NOMO-1 treated with DMSO at 0.1 percent for 48 hours (cell line): ENCODE measurements at regions not wholly inside any gene's neighbourhood (a gene's known extent, or its start where the extent isn't known, plus 50 kb on each side); places are given as distances from the start of the nearest gene placed in this dataset.
A peak's percentile ranks its signal among the peaks of the same experiment; 100 is the strongest.

Experiments
- DNase-seq: peaks from one replicate; lab custom pipeline; 2025; ENCODE audit not compliant: unreplicated experiment; lab: John Stamatoyannopoulos, UW

GRCh38 chr12:107339932-107340331, 246.6 kb upstream of the CRY1 start:
- no peak for DNase-seq

- DNase-seq = no peak
Observed at GRCh38 chr12:107340898-107341297, 247.5 kb upstream of the CRY1 start.

- DNase-seq = no peak
Observed at GRCh38 chr12:107344035-107344808, 250.9 kb upstream of the CRY1 start.

- DNase-seq = no peak
Observed at GRCh38 chr12:107347261-107347660, 253.9 kb upstream of the CRY1 start.

GRCh38 chr12:107349008-107349747, 255.8 kb upstream of the CRY1 start:
- no peak for DNase-seq

GRCh38 chr12:107349839-107350238, 256.5 kb upstream of the CRY1 start:
- DNase-seq = no peak

- no peak for DNase-seq
Observed at GRCh38 chr12:107351109-107351508, 257.8 kb upstream of the CRY1 start.

GRCh38 chr12:107351713-107352112, 258.4 kb upstream of the CRY1 start:
- DNase-seq = no peak

GRCh38 chr12:107352347-107353081, 259.2 kb upstream of the CRY1 start:
- DNase-seq = peak; percentile 33

- no peak for DNase-seq
Observed at GRCh38 chr12:107353312-107353711, 260.0 kb upstream of the CRY1 start.

GRCh38 chr12:107355004-107355565, 261.7 kb upstream of the CRY1 start:
- no peak for DNase-seq

GRCh38 chr12:107355612-107356011, 262.3 kb upstream of the CRY1 start:
- no peak for DNase-seq

GRCh38 chr12:107356266-107356936, 263.1 kb upstream of the CRY1 start:
- no peak for DNase-seq

- no peak for DNase-seq
Observed at GRCh38 chr12:107356937-107357295, 263.6 kb upstream of the CRY1 start.

- no peak for DNase-seq
Observed at GRCh38 chr12:107359382-107359781, 266.0 kb upstream of the CRY1 start.

- no peak for DNase-seq
Observed at GRCh38 chr12:107360033-107360432, 266.7 kb upstream of the CRY1 start.

GRCh38 chr12:107360482-107360881, 267.1 kb upstream of the CRY1 start:
- DNase-seq = no peak

- DNase-seq = no peak
Observed at GRCh38 chr12:107361970-107362369, 268.6 kb upstream of the CRY1 start.

GRCh38 chr12:107362960-107363359, 269.6 kb upstream of the CRY1 start:
- no peak for DNase-seq

- DNase-seq = no peak
Observed at GRCh38 chr12:107364875-107365518, 271.6 kb upstream of the CRY1 start.
